HUES6 (cell line): ENCODE measurements at regions not wholly inside any gene's neighbourhood (a gene's known extent, or its start where the extent isn't known, plus 50 kb on each side); places are given as distances from the start of the nearest gene placed in this dataset.

Source experiments
- H3K27ac ChIP-seq: 2 replicates; pipeline ENCODE4 v1.7.0; 2013; ENCODE audit warnings: low read depth, mild to moderate bottlenecking, low read length, inconsistent platforms
- H3K27me3 ChIP-seq: 2 replicates; pipeline ENCODE4 v1.6.1; 2013; ENCODE audit warnings: low read length; ENCODE audit not compliant: control insufficient read depth, insufficient read depth
- H3K36me3 ChIP-seq: 2 replicates; pipeline ENCODE4 v1.6.1; 2013; ENCODE audit warnings: low read length; ENCODE audit not compliant: control insufficient read depth, insufficient read depth
- H3K4me1 ChIP-seq: 2 replicates; pipeline ENCODE4 v1.6.1; 2013; ENCODE audit warnings: low read length; ENCODE audit not compliant: control insufficient read depth, insufficient read depth
- H3K4me3 ChIP-seq: 2 replicates; pipeline ENCODE4 v1.5.1; 2013; ENCODE audit warnings: low read depth, low read length
- H3K9ac ChIP-seq: one replicate; pipeline ENCODE4 v1.6.1; 2013; ENCODE audit warnings: mild to moderate bottlenecking, low read length
- H3K9me3 ChIP-seq: 2 replicates; pipeline ENCODE4 v1.6.1; 2013; ENCODE audit warnings: low read depth, low read length; ENCODE audit not compliant: control insufficient read depth, insufficient read depth

GRCh38 chr10:90461437-90462155 lies 396.2 kb downstream of the HTR7 start:
- H3K4me1 ChIP-seq = peaks cover 4% of the 10 kb centered on the region; the same call in 1 of the 2 replicates

GRCh38 chr10:90462749-90463470 lies 394.9 kb downstream of the HTR7 start:
- H3K9me3 ChIP-seq = no peaks in the 10 kb centered on the region; the same call in 1 of the 2 replicates
- no peak overlapping the region for H3K27ac ChIP-seq
- H3K9ac ChIP-seq = no peak overlapping the region
- H3K4me1 ChIP-seq = peaks cover 4% of the 10 kb centered on the region; the same call in 1 of the 2 replicates
- H3K36me3 ChIP-seq = no peaks in the 10 kb centered on the region
- H3K27me3 ChIP-seq = no peaks in the 10 kb centered on the region
- no peak overlapping the region for H3K4me3 ChIP-seq

More at GRCh38 chr10:90461437-90462155, 396.2 kb downstream of the HTR7 start:
- Histone ChIP-seq H3K9me3 (no peaks in the 10 kb centered on the region; the same call in 1 of the 2 replicates), H3K36me3 (no peaks in the 10 kb centered on the region), H3K27ac (no peak overlapping the region), H3K9ac (no peak overlapping the region), H3K27me3 (no peaks in the 10 kb centered on the region), H3K4me3 (no peak overlapping the region)

GRCh38 chr10:90464329-90464728 lies 393.5 kb downstream of the HTR7 start:
- Histone ChIP-seq H3K27ac (no peak overlapping the region), H3K4me1 (peaks cover 4% of the 10 kb centered on the region; the same call in 1 of the 2 replicates), H3K4me3 (no peak overlapping the region), H3K9me3 (no peaks in the 10 kb centered on the region; the same call in 1 of the 2 replicates), H3K9ac (no peak overlapping the region), H3K36me3 (no peaks in the 10 kb centered on the region), H3K27me3 (no peaks in the 10 kb centered on the region)

- Histone ChIP-seq H3K4me1 (peaks cover 12% of the 10 kb centered on the region; the same call in 1 of the 2 replicates), H3K27me3 (no peaks in the 10 kb centered on the region), H3K9ac (no peak overlapping the region), H3K36me3 (no peaks in the 10 kb centered on the region), H3K9me3 (peaks cover 8% of the 10 kb centered on the region), H3K27ac (no peak overlapping the region), H3K4me3 (no peak overlapping the region)
These were observed 386.9 kb downstream of the HTR7 start for GRCh38 chr10:90470966-90471365.

- H3K9ac ChIP-seq = no peak overlapping the region
- H3K4me1 ChIP-seq = peaks cover 13% of the 10 kb centered on the region; the same call in 1 of the 2 replicates
These were observed 377.4 kb downstream of the HTR7 start for GRCh38 chr10:90480466-90480865.

GRCh38 chr10:90481326-90481923 lies 376.4 kb downstream of the HTR7 start:
- no peak overlapping the region for H3K27ac ChIP-seq
- H3K4me3 ChIP-seq = no peak overlapping the region
- no peaks in the 10 kb centered on the region for H3K9me3 ChIP-seq
- no peak overlapping the region for H3K9ac ChIP-seq
- peaks cover 13% of the 10 kb centered on the region; the same call in 1 of the 2 replicates for H3K4me1 ChIP-seq
- H3K36me3 ChIP-seq = no peaks in the 10 kb centered on the region
- no peaks in the 10 kb centered on the region for H3K27me3 ChIP-seq

More at GRCh38 chr10:90480466-90480865, 377.4 kb downstream of the HTR7 start:
- Histone ChIP-seq H3K27me3 (no peaks in the 10 kb centered on the region), H3K27ac (no peak overlapping the region), H3K9me3 (no peaks in the 10 kb centered on the region), H3K4me3 (no peak overlapping the region), H3K36me3 (no peaks in the 10 kb centered on the region)

- Histone ChIP-seq H3K36me3 (no peaks in the 10 kb centered on the region), H3K9ac (no peak overlapping the region), H3K27ac (no peak overlapping the region), H3K27me3 (no peaks in the 10 kb centered on the region), H3K4me1 (peaks cover 13% of the 10 kb centered on the region; the same call in 1 of the 2 replicates), H3K4me3 (no peak overlapping the region), H3K9me3 (no peaks in the 10 kb centered on the region)
These were observed 373.3 kb downstream of the HTR7 start for GRCh38 chr10:90484518-90484917.

GRCh38 chr10:90494183-90494582 lies 363.7 kb downstream of the HTR7 start:
- H3K27me3 ChIP-seq = no peaks in the 10 kb centered on the region
- H3K4me1 ChIP-seq = no peaks in the 10 kb centered on the region
- H3K9ac ChIP-seq = no peak overlapping the region
- peaks cover 3% of the 10 kb centered on the region; the same call in 1 of the 2 replicates for H3K9me3 ChIP-seq
- no peak overlapping the region for H3K27ac ChIP-seq
- no peaks in the 10 kb centered on the region for H3K36me3 ChIP-seq
- no peak overlapping the region for H3K4me3 ChIP-seq

GRCh38 chr10:90504172-90504571 lies 353.7 kb downstream of the HTR7 start:
- Histone ChIP-seq H3K27ac (no peak overlapping the region), H3K9ac (no peak overlapping the region)

GRCh38 chr10:90526721-90527120 lies 331.1 kb downstream of the HTR7 start:
- Histone ChIP-seq H3K4me1 (no peaks in the 10 kb centered on the region), H3K9ac (no peak overlapping the region), H3K27ac (no peak overlapping the region), H3K9me3 (no peaks in the 10 kb centered on the region), H3K36me3 (no peaks in the 10 kb centered on the region), H3K4me3 (no peak overlapping the region), H3K27me3 (no peaks in the 10 kb centered on the region)

More at GRCh38 chr10:90504172-90504571, 353.7 kb downstream of the HTR7 start:
- H3K9me3 ChIP-seq = 0 out of 2 replicates have a peak, but pooled peaks cover 4% of the 10 kb centered on the region
- no peaks in the 10 kb centered on the region for H3K36me3 ChIP-seq
- H3K4me1 ChIP-seq = no peaks in the 10 kb centered on the region
- no peak overlapping the region for H3K4me3 ChIP-seq
- no peaks in the 10 kb centered on the region for H3K27me3 ChIP-seq

GRCh38 chr10:90530521-90530920 lies 327.3 kb downstream of the HTR7 start:
- no peaks in the 10 kb centered on the region for H3K36me3 ChIP-seq
- H3K27ac ChIP-seq = no peak overlapping the region
- no peak overlapping the region for H3K4me3 ChIP-seq
- H3K4me1 ChIP-seq = no peaks in the 10 kb centered on the region
- H3K9ac ChIP-seq = no peak overlapping the region
- H3K27me3 ChIP-seq = no peaks in the 10 kb centered on the region
- H3K9me3 ChIP-seq = no peaks in the 10 kb centered on the region
